GM12874 (cell line): ENCODE measurements at regions not wholly inside any gene's neighbourhood (a gene's known extent, or its start where the extent isn't known, plus 50 kb on each side); places are given as distances from the start of the nearest gene placed in this dataset.

Experiments used
- TF ChIP-seq, protein P1 (sequence below): IDR thresholded peaks from 2 replicates; pipeline ENCODE4 v1.5.1; 2011; ENCODE audit warnings: low read depth, mild to moderate bottlenecking, control low read depth, low read length, moderate library complexity; ENCODE audit not compliant: insufficient read depth

GRCh38 chr6:76706631-76707030 is 634.2 kb upstream of the IMPG1 start:
- TF ChIP-seq, protein P1, sequence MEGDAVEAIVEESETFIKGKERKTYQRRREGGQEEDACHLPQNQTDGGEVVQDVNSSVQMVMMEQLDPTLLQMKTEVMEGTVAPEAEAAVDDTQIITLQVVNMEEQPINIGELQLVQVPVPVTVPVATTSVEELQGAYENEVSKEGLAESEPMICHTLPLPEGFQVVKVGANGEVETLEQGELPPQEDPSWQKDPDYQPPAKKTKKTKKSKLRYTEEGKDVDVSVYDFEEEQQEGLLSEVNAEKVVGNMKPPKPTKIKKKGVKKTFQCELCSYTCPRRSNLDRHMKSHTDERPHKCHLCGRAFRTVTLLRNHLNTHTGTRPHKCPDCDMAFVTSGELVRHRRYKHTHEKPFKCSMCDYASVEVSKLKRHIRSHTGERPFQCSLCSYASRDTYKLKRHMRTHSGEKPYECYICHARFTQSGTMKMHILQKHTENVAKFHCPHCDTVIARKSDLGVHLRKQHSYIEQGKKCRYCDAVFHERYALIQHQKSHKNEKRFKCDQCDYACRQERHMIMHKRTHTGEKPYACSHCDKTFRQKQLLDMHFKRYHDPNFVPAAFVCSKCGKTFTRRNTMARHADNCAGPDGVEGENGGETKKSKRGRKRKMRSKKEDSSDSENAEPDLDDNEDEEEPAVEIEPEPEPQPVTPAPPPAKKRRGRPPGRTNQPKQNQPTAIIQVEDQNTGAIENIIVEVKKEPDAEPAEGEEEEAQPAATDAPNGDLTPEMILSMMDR: no peak

DNA sequence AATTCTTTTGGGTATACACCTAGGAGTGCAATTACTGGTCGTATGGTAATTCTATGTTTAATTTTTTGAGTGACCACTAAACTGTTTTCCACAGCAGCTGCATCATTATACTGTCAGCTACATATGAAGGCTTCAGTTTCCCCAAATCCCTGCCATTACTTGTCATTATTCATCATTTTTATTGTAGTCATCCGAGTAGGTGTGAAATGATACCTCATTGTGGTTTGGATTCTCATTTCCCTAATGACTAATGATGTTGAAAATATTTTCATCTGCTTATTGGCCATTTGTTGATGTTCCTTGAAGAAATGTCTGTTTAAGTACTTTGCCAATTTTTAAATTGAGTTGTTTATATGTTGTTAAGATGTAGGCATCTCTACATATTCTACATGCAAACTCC is 633.6 kb upstream of the IMPG1 start:
- TF ChIP-seq, protein P1: no peak

- TF ChIP-seq, protein P1: no peak
Observed at GRCh38 chr6:76703786-76704185, 631.3 kb upstream of the IMPG1 start.

GRCh38 chr6:76703285-76703684 is 630.8 kb upstream of the IMPG1 start:
- TF ChIP-seq, protein P1: no peak

DNA sequence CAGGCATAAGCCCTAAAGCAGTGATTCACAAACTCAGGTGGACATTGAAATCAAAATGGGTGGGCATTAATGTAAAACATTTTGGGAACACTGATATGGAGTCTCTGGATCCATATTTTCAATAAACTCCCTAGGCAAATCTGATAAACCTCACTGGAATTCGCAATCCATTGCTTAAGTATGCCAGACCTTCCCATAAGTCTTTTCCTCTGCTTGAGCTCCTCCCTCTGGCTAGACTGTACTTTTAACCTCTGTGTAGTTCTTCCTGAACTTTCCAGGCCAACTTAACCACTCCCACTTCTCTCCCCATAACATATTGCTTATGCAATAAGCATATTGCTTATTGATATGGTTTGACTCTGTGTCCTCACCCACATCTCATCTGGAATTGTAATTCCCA is 629.7 kb upstream of the IMPG1 start:
- TF ChIP-seq, protein P1: no peak

DNA sequence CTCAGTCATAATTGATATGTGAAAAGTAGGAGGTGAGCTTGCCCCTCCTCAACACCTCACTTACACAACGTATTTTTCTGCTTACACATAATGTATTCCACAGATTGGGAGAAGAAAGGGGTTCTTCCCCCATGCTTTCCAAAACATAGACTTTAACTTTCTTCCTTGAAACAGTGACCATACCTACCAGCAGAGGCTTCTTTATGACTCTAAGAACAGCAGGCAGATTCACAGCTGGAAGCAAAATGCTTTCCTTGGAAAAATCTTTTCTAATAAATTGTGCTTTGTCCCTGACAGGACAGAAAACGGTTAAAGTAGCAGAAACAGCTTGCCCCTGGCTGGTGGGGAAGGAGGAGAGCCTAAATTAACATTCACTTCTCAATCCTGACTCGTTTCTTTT is 629.1 kb upstream of the IMPG1 start:
- TF ChIP-seq, protein P1: no peak

- TF ChIP-seq, protein P1: no peak
Observed at GRCh38 chr6:76697585-76697984, 625.1 kb upstream of the IMPG1 start.

DNA sequence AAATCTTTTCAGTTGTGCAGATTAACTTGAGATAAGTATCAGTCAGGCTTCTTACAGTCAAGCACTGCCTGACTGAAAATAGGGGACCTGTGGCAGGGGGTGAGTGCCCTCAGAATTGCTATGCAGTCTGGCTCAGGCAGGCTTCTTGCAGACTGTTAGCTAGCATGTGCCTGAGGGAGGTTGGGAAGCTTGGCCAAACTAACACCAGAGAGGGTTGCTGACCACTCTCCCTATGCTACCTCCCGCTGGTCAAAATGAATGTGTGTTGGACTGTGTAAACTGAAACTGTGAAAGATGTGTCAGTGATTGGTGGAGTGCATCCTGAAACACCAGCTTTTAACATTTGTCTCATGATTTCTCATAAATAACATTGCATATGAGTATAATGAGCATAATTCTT is 622.3 kb upstream of the IMPG1 start:
- TF ChIP-seq, protein P1: no peak
